A673 (cell line): ENCODE measurements at regions not wholly inside any gene's neighbourhood (a gene's known extent, or its start where the extent isn't known, plus 50 kb on each side); places are given as distances from the start of the nearest gene placed in this dataset.

Experiments used
- CTCF ChIP-seq: fragments of 300-800, 200-600 bp; sonication (generic); conservative IDR thresholded peaks from 2 replicates; pipeline ENCODE4 v1.5.1; 2017; ENCODE audit warnings: low read depth, mild to moderate bottlenecking, antibody characterized with exemption, low read length, moderate library complexity, mixed read lengths
- EZH2 ChIP-seq: fragments of 200-600 bp; sonication (generic); IDR thresholded peaks from 2 replicates; pipeline ENCODE4 v1.6.1; 2017; ENCODE audit warnings: borderline replicate concordance, low read depth, mild to moderate bottlenecking, mixed read lengths, antibody characterized with exemption, low read length; ENCODE audit not compliant: poor library complexity, severe bottlenecking

- TF ChIP-seq EZH2 (no peak), CTCF (no peak)
Measured at GRCh38 chrX:20409991-20410390, 143.3 kb upstream of the RPS6KA3 start.
